GM12878 (cell line): ENCODE measurements at regions not wholly inside any gene's neighbourhood (a gene's known extent, or its start where the extent isn't known, plus 50 kb on each side); places are given as distances from the start of the nearest gene placed in this dataset.

Source experiments
- ATAC-seq: fragments of 200-7000 bp; cut with Tn5 transposase; 3 replicates; pipeline ENCODE4 v1.9.1; 2020; ENCODE audit warnings: mild to moderate bottlenecking, moderate library complexity
- BruUV-seq: library from RNA; stranded (reverse); fragments of 400-500 nt; replicated peaks from 2 replicates; lab custom pipeline; 2021; lab: Mats Ljungman, UMichigan
- CTCF ChIA-PET: fragments of 300-600 bp; sonication (Branson Sonifier 250); formaldehyde crosslinking; extraction: SDS; loops from one replicate; lab custom pipeline; 2021; ENCODE audit warnings: inconsistent platforms; lab: Yijun Ruan, JAX
- POLR2A ChIA-PET: fragments of 350-600 bp; formaldehyde crosslinking; extraction: SDS; loops from one replicate; lab custom pipeline; 2021; ENCODE audit warnings: inconsistent platforms; lab: Charles Lee
- RAD21 ChIA-PET: fragments of 300-600 bp; sonication (Branson Sonifier 250); formaldehyde crosslinking; loops from one replicate; lab custom pipeline; 2023; ENCODE audit warnings: antibody characterized with exemption; ENCODE audit not compliant: unreplicated experiment; lab: Charles Lee
- SMC1A ChIA-PET: fragments of 300-600 bp; sonication (Branson Sonifier 250); formaldehyde crosslinking; loops from one replicate; lab custom pipeline; 2023; ENCODE audit not compliant: unreplicated experiment, uncharacterized antibody; lab: Charles Lee
- DNase-seq: peaks from one replicate; pipeline ENCODE4 v3.0.0-alpha.2; 2011; ENCODE audit warnings: low read depth, low spot score
- FAIRE-seq: peaks from 3 replicates; lab custom pipeline; 2011; peaks lifted over from hg19 to GRCh38; lab: Jason Lieb, UNC
- H2AFZ ChIP-seq: 2 replicates; pipeline ENCODE4 v1.6.0; 2011; ENCODE audit warnings: low read depth, low read length, control low read depth; ENCODE audit not compliant: control insufficient read depth
- H3K27ac ChIP-seq: 2 replicates; pipeline ENCODE4 v1.5.1; 2011; ENCODE audit warnings: control low read depth; ENCODE audit not compliant: control insufficient read depth, insufficient read depth
- H3K27me3 ChIP-seq, 2 experiments: replicated peaks in 1 of 2; 2 replicates each; pipeline versions ENCODE4 v1.6.0 to v1.6.1; 2011; ENCODE audit warnings: low read length in 1 of 2; ENCODE audit not compliant: control insufficient read depth in 2 of 2, insufficient read depth in 2 of 2
- H3K36me3 ChIP-seq, 2 experiments: 2 replicates each; pipeline ENCODE4 v1.5.1; 2011; ENCODE audit warnings: low read length in 1 of 2; ENCODE audit not compliant: control insufficient read depth in 2 of 2, insufficient read depth in 2 of 2
- H3K4me1 ChIP-seq: 2 replicates; pipeline ENCODE4 v1.6.1; 2011; ENCODE audit warnings: mild to moderate bottlenecking, low read length, moderate library complexity, mixed read lengths; ENCODE audit not compliant: control insufficient read depth, insufficient read depth
- H3K4me2 ChIP-seq: 2 replicates; pipeline ENCODE4 v1.6.0; 2011; ENCODE audit warnings: control low read depth; ENCODE audit not compliant: control insufficient read depth, insufficient read depth
- H3K4me3 ChIP-seq: fragments of 200-600 bp; sonication (generic); 2 replicates; pipeline ENCODE4 v1.5.1; 2016
- H3K79me2 ChIP-seq: 2 replicates; pipeline ENCODE4 v1.6.0; 2011; ENCODE audit warnings: low read length; ENCODE audit not compliant: control insufficient read depth, insufficient read depth
- H3K9ac ChIP-seq: 2 replicates; pipeline ENCODE4 v1.8.0; 2011; ENCODE audit warnings: low read length, control low read depth, mixed read lengths; ENCODE audit not compliant: control insufficient read depth, insufficient read depth
- H3K9me3 ChIP-seq: replicated peaks from 3 replicates; pipeline ENCODE4 v1.5.1; 2011; ENCODE audit warnings: mild to moderate bottlenecking, low read length; ENCODE audit not compliant: control insufficient read depth, insufficient read depth
- H4K20me1 ChIP-seq: 2 replicates; pipeline ENCODE4 v1.6.0; 2011; ENCODE audit not compliant: control insufficient read depth, insufficient read depth
- EED ChIP-seq: sonication (generic); IDR thresholded peaks from 2 replicates; pipeline ENCODE4 v1.6.1; 2016; ENCODE audit warnings: antibody characterized with exemption, low read depth
- ESRRA ChIP-seq: IDR thresholded peaks from 2 replicates; pipeline ENCODE4 v1.6.1; 2012; ENCODE audit warnings: mild to moderate bottlenecking, low read length, improper control_type of control experiment
- EZH2 ChIP-seq: IDR thresholded peaks from 2 replicates; pipeline ENCODE4 v1.6.1; 2012; ENCODE audit warnings: low read depth, mild to moderate bottlenecking, control low read depth, inconsistent platforms, low read length, borderline replicate concordance; ENCODE audit not compliant: control insufficient read depth
- MXI1 ChIP-seq: fragments of 150-350 bp; IDR thresholded peaks from 2 replicates; pipeline ENCODE4 v1.6.1; 2011; ENCODE audit warnings: low read depth, mild to moderate bottlenecking, inconsistent platforms, low read length, improper control_type of control experiment
- NR2F1 ChIP-seq: fragments of 450-650 bp; conservative IDR thresholded peaks from 2 replicates; pipeline ENCODE4 v1.6.1; 2017; ENCODE audit warnings: mild to moderate bottlenecking
- POLR2A ChIP-seq: IDR thresholded peaks from 2 replicates; pipeline ENCODE4 v1.6.1; 2011; ENCODE audit warnings: low read depth, mild to moderate bottlenecking, low read length
- WGBS: methylation state at CpG from one replicate; pipeline ENCODE4 v1.1.6; 2016; ENCODE audit warnings: low lambda C conversion rate; ENCODE audit not compliant: insufficient replicate concordance, insufficient coverage; ENCODE audit errors: missing lambda C conversion rate; 5-methylcytosine and 5-hydroxymethylcytosine counted together
- in situ Hi-C: fragments of 300-500 bp; cut with MboI; formaldehyde crosslinking; loops from 9 replicates; pipeline ENCODE4 v1.14.3; 2018; ENCODE audit warnings: mixed read lengths
- intact Hi-C: fragments of 100-400 bp; cut with micrococcal nuclease; formaldehyde crosslinking; loops from one replicate; pipeline ENCODE4 v1.14.2; 2022; ENCODE audit not compliant: unreplicated experiment
- TF ChIP-seq, protein P1 (sequence below): IDR thresholded peaks from 2 replicates; pipeline ENCODE4 v1.6.1; 2011; ENCODE audit warnings: low read depth, mild to moderate bottlenecking, low read length, moderate library complexity, borderline replicate concordance; ENCODE audit errors: extremely low read depth

DNA sequence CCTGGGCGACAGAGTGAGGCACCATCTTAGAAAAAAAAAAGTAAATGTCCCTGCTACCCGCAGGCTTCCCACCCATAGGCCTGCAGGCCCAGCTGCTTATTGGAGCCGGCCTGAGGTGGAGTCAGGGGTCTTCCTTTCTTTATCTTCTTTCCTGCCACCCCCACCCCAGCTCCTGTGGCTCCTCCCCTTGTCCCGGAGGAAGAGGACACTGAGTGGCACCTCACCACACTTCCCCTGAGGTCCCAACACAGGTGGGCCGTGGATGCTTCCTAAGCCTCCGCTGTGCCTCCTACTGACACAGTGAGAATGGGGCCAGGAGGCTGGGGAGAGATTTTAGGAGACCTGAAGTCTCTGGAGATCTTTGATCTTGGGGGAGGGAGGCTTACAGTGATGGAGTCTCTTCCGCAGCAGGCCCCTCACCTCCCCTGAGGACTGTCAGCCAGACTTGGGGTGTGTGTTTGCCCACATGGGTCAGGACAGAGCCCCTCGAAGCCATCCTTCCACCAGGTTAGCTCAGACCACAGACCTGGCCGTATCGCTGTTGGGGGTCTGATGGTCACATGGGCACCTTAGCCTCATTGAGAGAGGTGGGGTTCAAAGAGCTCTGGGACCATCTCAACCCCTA is 135.4 kb upstream of the IER5L start:
- 46% methylated on average over 10 of the region's 10 CpGs for WGBS
- DNase-seq, result no peak
- RAD21 ChIA-PET, result no interaction called here
- CTCF ChIA-PET, result interaction anchor here (0.6 to 0.8 kb wide), 2 partner anchors 162 to 311 kb away, joined by 3 read pairs; no protein-coding TSS in a partner anchor
- Histone ChIP-seq H3K9ac (no peak overlapping the region), H3K4me2 (no peak overlapping the region), H3K27ac (no peak overlapping the region), H3K36me3 (no peaks in the 10 kb centered on the region), H3K27me3 (peaks cover 0 to 3% of the 10 kb centered on the region in 2 experiments; a peak in 2 of 4 replicates), H3K9me3 (no peaks in the 10 kb centered on the region; the same call in 2 of the 3 replicates), H4K20me1 (no peaks in the 10 kb centered on the region), H3K79me2 (no peaks in the 10 kb centered on the region), H3K4me3 (no peak overlapping the region), H3K4me1 (no peaks in the 10 kb centered on the region)
- no peak for ATAC-seq
- SMC1A ChIA-PET, result no interaction called here
- BruUV-seq, result no TSS peak
- FAIRE-seq, result no peak
- POLR2A ChIA-PET, result no interaction called here
- in situ Hi-C loops, result no loop called here
- TF ChIP-seq NR2F1 (no peak), ESRRA (no peak), EED (no peak), EZH2 (no peak), MXI1 (no peak), POLR2A (no peak)
- TF ChIP-seq, protein P1, sequence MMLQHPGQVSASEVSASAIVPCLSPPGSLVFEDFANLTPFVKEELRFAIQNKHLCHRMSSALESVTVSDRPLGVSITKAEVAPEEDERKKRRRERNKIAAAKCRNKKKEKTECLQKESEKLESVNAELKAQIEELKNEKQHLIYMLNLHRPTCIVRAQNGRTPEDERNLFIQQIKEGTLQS, result no peak
- TF ChIP-seq, all 136 proteins: peak for 0
- intact Hi-C loops, result no loop called here
- H2AFZ ChIP-seq, result no peak overlapping the region
